HepG2 (cell line): ENCODE measurements at regions not wholly inside any gene's neighbourhood (a gene's known extent, or its start where the extent isn't known, plus 50 kb on each side); places are given as distances from the start of the nearest gene placed in this dataset.

Source experiments
- ATAC-seq: fragments of 200-7000 bp; cut with Tn5 transposase; 3 replicates; pipeline ENCODE4 v1.9.1; 2020; ENCODE audit warnings: mild to moderate bottlenecking, moderate library complexity
- BruUV-seq: library from RNA; stranded (reverse); fragments of 400-500 nt; replicated peaks from 2 replicates; lab custom pipeline; 2021; lab: Mats Ljungman, UMichigan
- CTCF ChIA-PET: fragments of 300-600 bp; formaldehyde crosslinking; extraction: SDS; loops from one replicate; lab custom pipeline; 2021; ENCODE audit warnings: low total read pairs, inconsistent platforms, low intra/inter-chr PET ratio; lab: Yijun Ruan, JAX
- POLR2A ChIA-PET: fragments of 350-600 bp; sonication (Branson Sonifier 250); formaldehyde crosslinking; loops from one replicate; lab custom pipeline; 2020; ENCODE audit warnings: antibody characterized with exemption, inconsistent platforms; lab: Yijun Ruan, JAX
- DNase-seq: peaks from one replicate; pipeline ENCODE4 v3.0.0-alpha.2; 2015; ENCODE audit warnings: low spot score
- FAIRE-seq: peaks from 3 replicates; lab custom pipeline; 2011; peaks lifted over from hg19 to GRCh38; lab: Jason Lieb, UNC
- H2AFZ ChIP-seq: one replicate; pipeline ENCODE4 v1.6.1; 2011; ENCODE audit warnings: low read length, inconsistent platforms
- H3K27ac ChIP-seq: fragments of 300-600 bp; 3 replicates; pipeline ENCODE4 v1.8.0; 2011; ENCODE audit warnings: mixed run types, mild to moderate bottlenecking, mixed read lengths, low read length, inconsistent platforms; ENCODE audit not compliant: insufficient read depth; ENCODE audit errors: extremely low read length
- H3K27me3 ChIP-seq, 2 experiments: fragments of 200-600 bp in 1 of 2; 2 replicates in 1 of 2; 3 replicates in 1 of 2; pipeline versions ENCODE4 v1.6.0 to v1.8.0; 2011; ENCODE audit warnings: low read length in 2 of 2, mild to moderate bottlenecking in 2 of 2, moderate library complexity in 2 of 2, inconsistent platforms in 1 of 2; ENCODE audit not compliant: insufficient read depth in 2 of 2, control insufficient read depth in 1 of 2
- H3K36me3 ChIP-seq, 2 experiments: fragments of 200-600 bp in 1 of 2; replicated peaks in 1 of 2; 2 replicates in 1 of 2; 3 replicates in 1 of 2; pipeline versions ENCODE4 v1.5.1 to v1.8.0; 2011; ENCODE audit warnings: low read length in 2 of 2, inconsistent platforms in 1 of 2; ENCODE audit not compliant: insufficient read depth in 2 of 2, control insufficient read depth in 1 of 2
- H3K4me1 ChIP-seq: 2 replicates; pipeline ENCODE4 v1.5.1; 2012; ENCODE audit warnings: low read length, inconsistent platforms; ENCODE audit not compliant: insufficient read depth
- H3K4me2 ChIP-seq: 2 replicates; pipeline ENCODE4 v1.6.0; 2011; ENCODE audit warnings: low read depth, low read length, inconsistent platforms
- H3K4me3 ChIP-seq, 3 experiments: fragments of 200-600 bp in 1 of 3; sonication (generic), shearing (Covaris generic) in 1 of 3; replicated peaks in 1 of 3; 2 replicates each; pipeline ENCODE4 v1.5.1; 2011 to 2016; ENCODE audit warnings: low read length in 3 of 3, inconsistent platforms in 2 of 3, low read depth in 2 of 3, mild to moderate bottlenecking in 2 of 3, control low read depth in 1 of 3, mixed read lengths in 1 of 3; ENCODE audit not compliant: insufficient read depth in 1 of 3
- H3K79me2 ChIP-seq: one replicate; pipeline ENCODE4 v1.6.1; 2011; ENCODE audit warnings: low read length, inconsistent platforms; ENCODE audit not compliant: insufficient read depth
- H3K9ac ChIP-seq: 2 replicates; pipeline ENCODE4 v1.6.0; 2011; ENCODE audit warnings: mild to moderate bottlenecking, low read depth, low read length, inconsistent platforms; ENCODE audit not compliant: insufficient read depth
- H3K9me3 ChIP-seq: 2 replicates; pipeline ENCODE4 v1.5.1; 2012; ENCODE audit warnings: mild to moderate bottlenecking, low read length
- H4K20me1 ChIP-seq: 2 replicates; pipeline ENCODE4 v1.6.0; 2011; ENCODE audit warnings: inconsistent platforms, mild to moderate bottlenecking, low read length, moderate library complexity; ENCODE audit not compliant: insufficient read depth
- CHD2 ChIP-seq: IDR thresholded peaks from 2 replicates; pipeline ENCODE4 v1.6.1; 2011; ENCODE audit warnings: low read depth, low read length, improper control_type of control experiment
- DMAP1 ChIP-seq: IDR thresholded peaks from 2 replicates; pipeline ENCODE4 v1.6.1; 2016
- ELF3 ChIP-seq: IDR thresholded peaks from 2 replicates; pipeline ENCODE4 v1.6.1; 2016; ENCODE audit warnings: missing genetic modification reagents, missing compliant biosample characterization
- HDAC1 ChIP-seq: sonication (generic); formaldehyde crosslinking; IDR thresholded peaks from 2 replicates; pipeline ENCODE4 v1.5.1; 2020; ENCODE audit warnings: mild to moderate bottlenecking, missing genetic modification reagents
- IKZF1 ChIP-seq: fragments of 450-650 bp; IDR thresholded peaks from 2 replicates; pipeline ENCODE4 v1.7.1; 2016
- JUN ChIP-seq: sonication (generic); formaldehyde crosslinking; IDR thresholded peaks from 2 replicates; pipeline ENCODE4 v1.4.0; 2020; ENCODE audit warnings: mild to moderate bottlenecking, missing genetic modification reagents
- KLF6 ChIP-seq: IDR thresholded peaks from 2 replicates; pipeline ENCODE4 v1.8.0; 2016; ENCODE audit warnings: missing biosample characterization, missing genetic modification reagents
- RBM39 ChIP-seq: fragments of 200-400 bp; formaldehyde crosslinking; IDR thresholded peaks from one replicate; pipeline ENCODE4 v1.6.1; 2018; ENCODE audit warnings: antibody characterized with exemption, mild to moderate bottlenecking, low read depth, low read length; ENCODE audit not compliant: poor library complexity, severe bottlenecking
- SRY ChIP-seq: sonication (generic); formaldehyde crosslinking; IDR thresholded peaks from 2 replicates; pipeline ENCODE4 v1.8.0; 2022; ENCODE audit warnings: mild to moderate bottlenecking, missing genetic modification reagents
- THAP8 ChIP-seq: sonication (generic); formaldehyde crosslinking; IDR thresholded peaks from 2 replicates; pipeline ENCODE4 v1.5.1; 2020; ENCODE audit warnings: missing genetic modification reagents, mild to moderate bottlenecking, borderline replicate concordance
- TRAFD1 ChIP-seq: sonication (generic); formaldehyde crosslinking; IDR thresholded peaks from 2 replicates; pipeline ENCODE4 v1.5.1; 2020; ENCODE audit warnings: missing genetic modification reagents, mild to moderate bottlenecking, borderline replicate concordance
- USF2 ChIP-seq, 2 experiments: sonication (generic) in 1 of 2; formaldehyde crosslinking in 1 of 2; IDR thresholded peaks; 2 replicates each; pipeline versions ENCODE4 v1.5.1 to v1.6.1; 2011 to 2020; ENCODE audit warnings: borderline replicate concordance in 1 of 2, low read depth in 1 of 2, low read length in 1 of 2, mild to moderate bottlenecking in 1 of 2, missing genetic modification reagents in 1 of 2, moderate library complexity in 1 of 2
- ZC3H4 ChIP-seq: sonication (generic); formaldehyde crosslinking; IDR thresholded peaks from 2 replicates; pipeline ENCODE4 v1.4.0; 2020; ENCODE audit warnings: missing genetic modification reagents, borderline replicate concordance
- ZNF160 ChIP-seq: sonication (generic); formaldehyde crosslinking; IDR thresholded peaks from 2 replicates; pipeline ENCODE4 v1.8.0; 2022; ENCODE audit warnings: mild to moderate bottlenecking, inconsistent platforms, missing genetic modification reagents
- ZNF564 ChIP-seq: sonication (generic); formaldehyde crosslinking; IDR thresholded peaks from 2 replicates; pipeline ENCODE4 v1.8.1; 2023; ENCODE audit warnings: mild to moderate bottlenecking, missing genetic modification reagents
- WGBS: methylation state at CpG from one replicate; pipeline ENCODE4 v1.1.6; 2017; ENCODE audit warnings: low lambda C conversion rate; 5-methylcytosine and 5-hydroxymethylcytosine counted together
- in situ Hi-C: cut with HindIII; loops from 2 replicates; pipeline ENCODE4 v1.10.0; 2017; ENCODE audit warnings: low pct_unique_long_range_greater_than_20kb; ENCODE audit not compliant: extremely low pct_ligation_motif_present
- intact Hi-C: fragments of 100-400 bp; cut with micrococcal nuclease; formaldehyde crosslinking; loops from one replicate; pipeline ENCODE4 v1.10.0; 2022; ENCODE audit not compliant: unreplicated experiment
- TF ChIP-seq, protein P1 (sequence below): sonication (generic); formaldehyde crosslinking; IDR thresholded peaks from 2 replicates; pipeline ENCODE4 v1.5.1; 2020; ENCODE audit warnings: missing genetic modification reagents, mild to moderate bottlenecking, borderline replicate concordance

DNA sequence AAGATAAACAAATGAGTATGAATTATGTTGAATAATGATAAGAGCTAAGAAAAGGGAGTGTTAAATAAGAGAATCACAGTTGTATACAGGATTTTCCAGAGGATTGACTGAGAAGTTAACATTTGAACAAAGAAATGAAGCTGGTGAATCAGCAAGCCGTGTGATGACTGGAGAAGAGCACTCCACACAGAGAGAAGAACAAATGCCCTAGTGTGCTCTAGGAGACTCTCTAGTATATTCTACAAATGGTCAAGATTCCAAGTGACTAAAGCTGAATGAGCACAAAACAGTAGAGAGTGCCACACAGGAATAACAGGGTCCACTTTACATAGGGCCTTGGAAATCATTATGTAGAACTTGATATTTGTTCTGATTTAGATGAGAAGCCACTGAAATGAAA is 587.1 kb upstream of the ATXN7L3B start:
- intact Hi-C loops (no loop called here), in situ Hi-C loops (no loop called here)
- CTCF ChIA-PET: no interaction called here
- FAIRE-seq (no peak), ATAC-seq (no peak), DNase-seq (no peak)
- no peaks in the 10 kb centered on the region for H3K36me3 ChIP-seq
- H3K9me3 ChIP-seq: no peaks in the 10 kb centered on the region
- H3K4me2 ChIP-seq: no peak overlapping the region
- WGBS: 0% methylated on average over 1 of the region's 1 CpG
- no peak overlapping the region for H3K4me3 ChIP-seq
- no peak overlapping the region for H2AFZ ChIP-seq
- TF ChIP-seq RBM39: no peak
- TF ChIP-seq ZC3H4: no peak
- TF ChIP-seq IKZF1: no peak
- no peak for TF ChIP-seq ELF3 (CRISPR knock-in tag)
- no peak for TF ChIP-seq THAP8 (CRISPR knock-in tag)
- TF ChIP-seq KLF6 (CRISPR knock-in tag): no peak
- no peak for TF ChIP-seq ZNF564 (CRISPR knock-in tag)
- TF ChIP-seq ZNF160 (CRISPR knock-in tag): no peak
- no peak for TF ChIP-seq TRAFD1 (CRISPR knock-in tag)
- TF ChIP-seq, protein P1, sequence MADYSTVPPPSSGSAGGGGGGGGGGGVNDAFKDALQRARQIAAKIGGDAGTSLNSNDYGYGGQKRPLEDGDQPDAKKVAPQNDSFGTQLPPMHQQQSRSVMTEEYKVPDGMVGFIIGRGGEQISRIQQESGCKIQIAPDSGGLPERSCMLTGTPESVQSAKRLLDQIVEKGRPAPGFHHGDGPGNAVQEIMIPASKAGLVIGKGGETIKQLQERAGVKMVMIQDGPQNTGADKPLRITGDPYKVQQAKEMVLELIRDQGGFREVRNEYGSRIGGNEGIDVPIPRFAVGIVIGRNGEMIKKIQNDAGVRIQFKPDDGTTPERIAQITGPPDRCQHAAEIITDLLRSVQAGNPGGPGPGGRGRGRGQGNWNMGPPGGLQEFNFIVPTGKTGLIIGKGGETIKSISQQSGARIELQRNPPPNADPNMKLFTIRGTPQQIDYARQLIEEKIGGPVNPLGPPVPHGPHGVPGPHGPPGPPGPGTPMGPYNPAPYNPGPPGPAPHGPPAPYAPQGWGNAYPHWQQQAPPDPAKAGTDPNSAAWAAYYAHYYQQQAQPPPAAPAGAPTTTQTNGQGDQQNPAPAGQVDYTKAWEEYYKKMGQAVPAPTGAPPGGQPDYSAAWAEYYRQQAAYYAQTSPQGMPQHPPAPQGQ (CRISPR knock-in tag): no peak
- no peak for TF ChIP-seq USF2 (IDR thresholded peaks at IDR 0.05; ENCODE audit: low read depth, low read length)
- TF ChIP-seq USF2 (CRISPR knock-in tag; IDR thresholded peaks at IDR 0.05; ENCODE audit: borderline replicate concordance): no peak
- no peak for TF ChIP-seq HDAC1 (CRISPR knock-in tag)
- TF ChIP-seq SRY: no peak
- no peak for TF ChIP-seq JUN (CRISPR knock-in tag)
- no peak for TF ChIP-seq CHD2
- no peak for TF ChIP-seq DMAP1 (CRISPR knock-in tag)
- no peak overlapping the region for H3K27ac ChIP-seq
- no peaks in the 10 kb centered on the region for H3K79me2 ChIP-seq
- POLR2A ChIA-PET: no interaction called here
- no TSS peak for BruUV-seq
- H3K4me1 ChIP-seq: no peaks in the 10 kb centered on the region
- H4K20me1 ChIP-seq: no peaks in the 10 kb centered on the region
- H3K9ac ChIP-seq: no peak overlapping the region
- H3K27me3 ChIP-seq: no peaks in the 10 kb centered on the region
